PC-9 (cell line): ENCODE measurements at regions not wholly inside any gene's neighbourhood (a gene's known extent, or its start where the extent isn't known, plus 50 kb on each side); places are given as distances from the start of the nearest gene placed in this dataset.

Experiments used
- CTCF ChIP-seq: fragments of 200-600 bp; sonication (generic); conservative IDR thresholded peaks from 2 replicates; pipeline ENCODE4 v1.6.1; 2017; ENCODE audit warnings: mixed run types, antibody characterized with exemption, mild to moderate bottlenecking, moderate library complexity
- EZH2 ChIP-seq: fragments of 200-600 bp; sonication (generic); IDR thresholded peaks from 2 replicates; pipeline ENCODE4 v1.8.0; 2017; ENCODE audit warnings: antibody characterized with exemption, low read depth

- TF ChIP-seq EZH2 (no peak), CTCF (no peak)
Observed at GRCh38 chr2:83899271-83899670, 559.8 kb downstream of the SUCLG1 start.
